GM03348 (cell line): ENCODE measurements at regions not wholly inside any gene's neighbourhood (a gene's known extent, or its start where the extent isn't known, plus 50 kb on each side); places are given as distances from the start of the nearest gene placed in this dataset.
"Not testable (repeated sequence)": the region's sequence is repeated elsewhere in the genome, so short reads cannot be mapped to it uniquely, and the experiment has no call there.

Experiments used
- DNase-seq: peaks from one replicate; pipeline ENCODE4 v3.0.0; 2012; ENCODE audit warnings: low spot score

DNA sequence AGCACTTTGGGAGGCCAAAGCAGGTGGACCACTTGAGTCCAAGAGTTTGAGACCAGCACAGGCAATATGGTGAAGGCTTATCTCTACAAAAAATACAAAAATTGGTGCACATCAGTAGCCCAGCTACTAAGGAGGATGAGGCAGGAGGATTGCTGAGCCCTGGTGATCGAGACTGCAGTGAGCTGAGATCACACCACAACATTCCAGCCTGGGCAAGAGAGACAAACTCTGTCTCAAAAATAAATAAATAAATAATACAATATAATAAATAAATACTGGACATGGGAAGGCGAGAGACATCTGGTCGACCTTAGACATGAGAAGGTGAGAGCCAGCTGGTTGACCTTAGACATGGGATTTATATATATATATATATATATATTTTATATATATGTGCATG is 119.8 kb upstream of the SLC38A4 start:
- no peak for DNase-seq

DNA sequence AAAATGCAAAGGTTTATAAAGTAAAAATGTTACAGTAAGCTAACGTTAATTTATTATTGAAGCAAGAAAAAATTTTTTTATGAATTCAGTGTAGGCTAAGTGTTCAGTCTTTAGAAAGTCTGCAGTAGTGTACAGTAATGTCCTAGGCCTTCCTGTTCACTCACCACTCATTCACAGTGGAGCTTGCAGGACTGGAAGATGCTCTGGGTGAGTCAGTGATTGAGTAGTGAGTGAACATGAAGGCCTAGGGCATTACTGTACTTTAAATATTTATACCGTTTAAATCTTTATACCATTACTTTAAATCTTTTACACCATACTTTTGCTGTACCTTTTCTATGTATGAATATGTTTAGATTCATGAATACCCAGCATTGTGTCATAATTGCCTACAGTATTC is 120.3 kb upstream of the SLC38A4 start:
- no peak for DNase-seq

GRCh38 chr12:46948936-46949545 is 123.2 kb upstream of the SLC38A4 start:
- DNase-seq: peak; percentile 23

DNA sequence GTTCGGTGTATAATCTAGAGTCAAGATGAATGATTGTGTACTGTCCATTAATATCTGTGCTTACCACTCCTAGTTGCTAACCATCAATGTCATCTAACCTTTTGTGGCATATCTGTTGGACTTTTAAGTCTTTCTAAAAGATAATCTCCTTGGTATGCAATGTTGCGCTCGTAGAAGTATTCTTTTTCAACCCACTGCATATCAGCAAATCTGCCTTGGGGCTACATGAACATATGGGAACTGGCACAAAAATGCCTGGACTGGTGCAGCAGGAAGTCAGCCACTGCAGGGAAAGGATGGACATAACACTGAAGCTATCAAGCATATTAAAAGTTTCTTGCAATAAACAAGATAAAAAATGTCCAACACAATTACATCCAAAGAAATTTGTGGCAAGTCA is 124.3 kb upstream of the SLC38A4 start:
- no peak for DNase-seq

DNA sequence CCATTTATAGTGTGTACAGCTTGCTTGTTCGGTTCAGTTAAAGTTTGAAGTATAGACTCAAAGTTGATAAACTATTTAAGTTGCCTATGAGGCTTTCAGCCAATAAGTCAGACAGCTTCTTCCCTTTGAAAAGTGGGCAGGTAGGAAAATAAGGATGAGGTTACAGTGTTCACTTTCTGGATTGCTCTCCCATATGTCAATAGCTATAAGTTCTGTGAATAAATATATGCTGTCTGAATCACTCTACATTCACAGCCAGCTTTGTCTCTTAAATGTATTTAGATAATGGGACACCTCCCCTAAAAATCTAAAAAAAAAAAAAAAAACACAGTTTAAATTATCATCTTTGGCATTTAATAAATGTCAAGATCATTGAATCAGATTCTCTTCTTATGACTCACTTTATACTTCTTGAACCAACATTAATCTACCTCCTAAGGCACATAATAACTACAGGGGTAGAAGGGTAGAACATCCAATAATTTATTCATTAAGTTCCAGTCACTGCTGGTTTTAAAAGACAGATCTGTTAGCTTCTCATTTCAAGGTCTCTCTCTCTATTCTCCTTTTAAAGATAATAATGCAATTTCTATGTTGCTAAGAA is 126.4 kb upstream of the PCED1B start:
- DNase-seq: no peak

DNA sequence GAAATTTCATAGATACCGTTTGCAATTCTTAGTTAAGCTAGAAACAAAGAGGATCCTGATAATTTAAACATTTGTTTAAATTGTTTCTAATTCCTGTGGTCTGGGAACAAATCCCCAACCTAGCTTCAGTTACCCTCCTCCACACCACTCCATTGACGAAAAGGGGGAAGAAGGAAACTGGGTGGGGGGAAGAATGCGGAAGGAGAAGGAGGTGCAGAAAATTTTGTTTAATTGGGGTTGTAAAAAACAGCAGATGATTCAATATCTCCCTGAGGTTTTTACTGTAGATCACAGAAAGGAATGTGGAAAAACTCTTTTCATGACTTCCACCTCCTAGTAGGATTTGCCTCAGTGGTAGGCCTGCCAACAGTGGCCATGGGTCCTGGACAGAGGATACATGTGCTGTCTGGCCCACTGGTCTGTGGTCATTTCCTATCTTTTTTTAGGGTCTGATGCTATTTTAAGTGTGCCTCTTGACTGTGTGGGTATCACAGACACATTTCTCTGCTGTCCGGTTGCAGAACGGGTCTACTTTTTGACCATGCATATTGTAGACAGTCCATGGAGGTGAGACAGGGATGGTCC is 122.9 kb upstream of the PCED1B start:
- no peak for DNase-seq

DNA sequence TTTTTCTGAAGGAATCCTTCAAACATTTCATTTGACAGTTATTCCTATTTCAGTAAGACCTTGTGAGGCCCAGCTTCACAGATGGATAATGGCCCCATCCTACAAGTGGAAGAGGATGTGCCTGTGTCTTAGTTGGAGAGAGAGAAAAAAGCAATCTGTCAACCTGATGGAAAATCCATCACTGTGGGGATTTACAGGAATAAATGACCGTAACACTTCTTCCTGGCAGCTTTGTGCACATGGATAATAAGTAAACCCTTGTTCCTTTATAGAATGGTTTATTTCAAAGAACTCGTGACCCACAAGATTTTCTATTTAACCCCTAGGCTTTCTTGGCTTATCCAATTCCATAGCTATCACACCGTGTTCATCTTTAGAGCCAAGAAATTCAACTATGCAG is 121.4 kb upstream of the PCED1B start:
- DNase-seq: no peak

- DNase-seq: no peak
These were observed 120.7 kb upstream of the PCED1B start for GRCh38 chr12:46958599-46959290.

GRCh38 chr12:46959502-46959901 is 119.9 kb upstream of the PCED1B start:
- DNase-seq: peak; percentile 65

GRCh38 chr12:46960681-46961080 is 118.7 kb upstream of the PCED1B start:
- DNase-seq: no peak

GRCh38 chr12:46963191-46963590 is 116.2 kb upstream of the PCED1B start:
- no peak for DNase-seq

DNA sequence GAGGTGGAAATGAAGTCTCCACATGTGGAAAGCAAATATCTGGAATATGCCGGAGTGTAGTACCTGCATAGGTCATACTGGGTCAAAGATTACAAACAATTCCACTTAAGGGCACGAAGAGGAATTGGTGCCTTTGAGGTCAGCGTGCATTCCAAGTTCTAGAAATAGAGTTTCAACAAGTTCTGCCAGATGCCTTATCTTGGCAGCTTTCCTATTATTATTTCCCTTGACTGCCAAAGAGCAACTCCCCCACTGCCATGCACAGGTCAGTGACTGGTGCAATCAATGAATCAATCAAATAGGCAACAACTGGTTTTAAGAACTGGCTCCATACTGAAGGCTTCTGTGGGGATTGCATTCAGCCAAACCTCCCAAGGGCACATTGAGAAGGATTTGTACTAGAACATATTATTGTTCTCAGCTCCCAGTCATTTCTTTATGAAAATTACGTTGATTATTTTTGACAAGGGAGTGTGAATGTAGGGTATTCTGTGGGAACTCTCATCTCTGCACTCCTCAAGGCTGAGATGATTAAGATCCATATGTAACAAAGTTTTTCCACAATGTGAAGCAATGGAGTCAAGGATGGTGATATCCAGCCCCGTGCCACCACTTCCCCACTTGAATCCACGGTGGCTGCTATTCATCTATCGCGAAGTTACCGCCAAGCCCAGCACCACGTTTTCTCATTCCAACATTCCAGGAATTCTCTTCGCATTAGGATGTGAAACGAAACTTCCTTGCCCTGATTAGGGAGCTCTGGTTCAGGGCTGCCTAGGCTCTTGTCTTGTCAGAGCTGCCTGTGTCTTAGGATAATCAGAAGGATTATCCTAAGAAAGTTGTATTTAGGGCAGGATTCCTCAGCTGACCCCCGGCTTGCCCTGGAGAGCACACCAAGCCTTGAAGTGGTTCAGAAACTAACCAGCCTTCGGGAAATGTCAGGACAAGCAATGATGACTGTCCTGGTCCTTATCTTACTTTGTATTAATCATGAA is 115.1 kb upstream of the PCED1B start:
- DNase-seq: peak; percentile 79

DNA sequence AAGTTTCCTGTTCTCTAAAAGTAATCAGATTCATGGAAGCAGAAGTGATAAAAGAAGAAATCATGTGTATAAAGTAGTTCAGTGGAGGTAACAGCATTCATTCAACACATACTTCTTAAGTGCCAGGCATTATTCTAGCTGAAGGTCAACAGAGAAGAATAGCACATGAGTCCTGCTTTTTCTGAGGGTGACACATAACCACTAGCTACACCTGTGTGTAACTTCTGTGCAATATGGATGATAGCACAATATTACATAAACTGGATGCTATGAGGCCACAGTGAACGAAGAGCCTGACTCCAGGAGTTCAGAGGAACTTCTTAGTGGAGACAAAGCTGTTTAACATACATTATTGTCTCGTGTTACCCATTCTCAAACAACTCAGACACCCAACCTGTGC is 114.3 kb upstream of the PCED1B start:
- no peak for DNase-seq

DNA sequence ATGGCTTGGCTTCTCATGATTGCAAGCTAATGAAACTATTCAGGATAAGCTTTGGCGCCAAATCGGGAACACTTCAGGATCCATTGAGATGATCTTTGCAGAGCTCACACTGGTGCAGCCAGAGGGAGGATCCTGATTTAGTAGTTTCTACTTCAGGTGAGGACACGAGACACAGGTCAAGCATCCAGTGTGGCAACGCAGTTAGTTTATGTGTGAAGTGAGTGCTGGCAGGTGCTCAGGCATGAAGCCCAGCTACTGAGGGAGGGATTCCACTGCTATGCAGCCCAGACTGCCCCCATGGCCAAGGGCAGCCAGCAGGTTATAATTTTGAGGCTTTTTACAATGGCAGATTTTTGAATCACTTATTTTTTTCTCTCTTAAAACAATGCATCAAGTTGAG is 113.5 kb upstream of the PCED1B start:
- no peak for DNase-seq

- DNase-seq: no peak
These were observed 108.8 kb upstream of the PCED1B start for GRCh38 chr12:46970636-46971035.

DNA sequence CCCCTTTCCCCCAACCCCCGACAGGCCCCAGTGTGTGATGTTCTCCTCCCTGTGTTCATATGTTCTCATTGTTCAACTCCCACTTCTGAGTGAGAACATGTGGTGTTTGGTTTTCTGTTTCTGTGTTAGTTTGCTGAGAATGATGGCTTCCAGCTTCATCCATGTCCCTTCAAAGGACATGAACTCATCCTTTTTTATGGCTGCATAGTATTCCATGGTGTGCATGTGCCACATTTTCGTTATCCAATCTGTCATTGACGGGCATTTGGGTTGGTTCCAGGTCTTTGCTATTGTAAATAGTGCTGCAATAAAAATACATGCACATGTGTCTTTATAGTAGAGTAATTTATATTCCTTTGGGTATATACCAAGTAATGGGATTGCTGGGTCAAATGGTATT is 105.5 kb upstream of the PCED1B start:
- not testable (repeated sequence) for DNase-seq

- DNase-seq: no peak
These were observed 101.5 kb upstream of the PCED1B start for GRCh38 chr12:46977871-46978375.

DNA sequence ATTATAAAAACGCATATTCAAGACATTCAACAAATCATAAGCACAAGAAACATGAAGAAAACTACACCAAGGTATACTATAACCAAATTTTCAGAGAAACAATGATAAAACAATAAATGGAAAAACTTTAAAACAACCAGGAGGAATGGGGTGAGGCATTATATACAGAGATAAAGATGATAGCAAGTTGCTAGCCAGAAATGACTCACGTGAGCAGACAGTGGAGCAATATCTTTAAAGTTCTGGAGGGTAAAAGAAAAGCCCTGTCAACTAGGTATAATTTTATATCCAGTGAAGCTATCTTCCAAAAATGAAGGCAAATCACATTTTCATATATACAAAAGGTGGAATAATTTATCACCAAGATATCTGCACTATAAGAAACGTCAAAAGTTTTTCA is 97.8 kb upstream of the PCED1B start:
- no peak for DNase-seq

- no peak for DNase-seq
These were observed 96.6 kb upstream of the PCED1B start for GRCh38 chr12:46982629-46983392.

DNA sequence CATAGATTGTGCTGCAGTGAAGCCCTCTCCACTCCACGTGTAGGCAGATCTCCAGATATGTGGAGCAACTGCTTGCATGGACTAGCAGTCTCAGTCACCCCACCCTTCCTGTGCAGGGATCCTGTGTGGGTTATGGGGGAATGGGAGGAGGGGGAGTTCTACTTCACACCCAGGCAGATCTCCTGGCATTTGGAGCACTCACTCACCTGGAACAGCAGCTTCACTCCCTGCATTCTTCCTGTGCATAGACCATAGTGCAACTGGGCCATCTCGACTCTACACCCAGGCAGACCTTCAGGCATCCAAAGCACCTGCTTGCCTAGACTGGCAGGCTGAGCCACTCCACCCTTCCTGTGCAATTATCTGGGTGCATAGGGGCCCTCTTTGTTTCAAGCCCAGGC is 96.0 kb upstream of the PCED1B start:
- no peak for DNase-seq
